ENCODE measurements at regions not wholly inside any gene's neighbourhood (a gene's known extent, or its start where the extent isn't known, plus 50 kb on each side); places are given as distances from the start of the nearest gene placed in this dataset.
"Not testable (repeated sequence)": the region's sequence is repeated elsewhere in the genome, so short reads cannot be mapped to it uniquely, and the experiment has no call there.

DNA sequence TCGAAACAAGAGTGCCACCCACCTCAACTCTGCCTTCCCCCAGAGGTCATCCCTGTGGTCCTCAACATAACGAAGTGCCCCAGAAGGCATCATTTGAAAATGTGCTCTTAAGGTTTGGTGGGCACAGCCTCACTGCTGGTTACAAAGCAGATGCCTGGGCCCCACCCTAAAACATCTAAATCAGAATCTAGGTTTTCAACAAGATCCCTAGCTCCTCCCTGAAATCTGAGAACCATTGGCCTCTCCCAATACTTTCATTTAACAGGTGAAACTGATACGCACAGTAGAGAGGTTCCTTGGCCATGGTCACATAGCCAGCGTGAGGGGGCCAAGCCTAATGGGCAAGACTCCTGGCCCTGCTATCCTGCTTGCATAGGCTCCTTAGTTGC is 376.2 kb upstream of the CLINT1 start:
- DNase-seq, result no peak

DNA sequence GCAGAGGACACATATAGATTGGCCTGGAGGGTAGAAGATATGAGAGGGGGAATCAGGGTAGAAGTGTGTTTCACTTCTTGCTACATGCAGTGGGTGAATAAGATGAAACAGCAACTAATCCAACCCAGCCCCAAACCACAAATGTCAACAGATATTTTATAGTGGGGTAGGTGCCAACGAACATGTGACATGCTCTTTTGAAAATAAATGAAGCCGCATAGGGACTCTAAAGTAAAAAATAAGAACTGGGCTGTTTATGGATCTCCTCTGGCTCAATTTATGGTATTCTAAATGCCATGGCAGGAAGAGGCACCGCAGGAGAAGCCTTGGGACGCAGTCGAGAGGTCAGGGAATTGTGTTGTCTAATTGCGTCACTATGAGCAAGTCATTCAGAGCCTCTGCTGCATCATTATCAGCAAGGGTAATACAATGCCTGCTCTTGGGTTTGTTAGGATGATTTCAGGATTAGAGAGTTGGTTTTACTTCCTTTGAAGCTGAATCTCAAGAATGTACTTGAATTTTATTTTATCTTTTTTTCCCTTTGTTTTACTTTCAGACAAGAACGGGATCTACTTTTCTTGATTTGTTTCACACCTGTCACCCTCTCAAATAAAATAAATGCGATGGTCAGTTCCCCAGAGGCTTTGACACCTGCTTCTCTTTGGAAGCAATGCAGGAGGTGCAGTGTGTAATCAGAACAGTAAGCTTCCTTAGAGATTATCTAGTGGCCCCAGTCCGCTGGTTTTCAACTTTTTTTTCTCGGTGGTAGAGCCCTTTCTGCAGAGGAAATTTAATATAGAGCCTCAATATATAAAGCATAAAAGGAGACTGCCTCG is 375.6 kb upstream of the CLINT1 start:
- no peak for DNase-seq

DNA sequence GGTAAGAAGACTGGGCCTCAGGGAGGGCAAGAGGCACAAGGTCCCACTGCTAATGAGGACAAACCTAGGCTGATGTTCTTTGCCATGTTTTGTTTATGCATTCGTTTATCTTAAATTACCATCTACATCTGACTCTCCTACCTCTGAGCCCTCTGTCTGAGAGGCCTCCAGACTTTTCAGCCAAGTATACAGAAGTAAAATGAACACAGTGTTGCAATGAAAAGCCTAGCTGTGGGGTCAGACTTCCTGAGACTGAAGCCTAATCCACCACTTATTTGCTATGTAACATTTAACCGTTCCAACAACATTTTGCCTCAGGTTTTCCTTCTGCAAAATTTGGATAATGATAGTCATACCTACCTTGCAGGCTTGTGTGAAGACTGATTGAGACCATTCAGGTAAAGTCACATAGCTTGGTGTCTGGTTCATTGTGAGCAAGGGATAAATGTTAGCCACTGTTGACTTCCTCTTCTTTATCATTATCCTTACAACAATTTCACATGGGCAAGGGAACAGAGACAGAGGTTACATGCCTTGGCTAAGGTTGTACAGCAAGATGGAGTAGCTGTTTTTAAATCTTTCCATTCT is 374.9 kb upstream of the CLINT1 start:
- no peak for DNase-seq

DNA sequence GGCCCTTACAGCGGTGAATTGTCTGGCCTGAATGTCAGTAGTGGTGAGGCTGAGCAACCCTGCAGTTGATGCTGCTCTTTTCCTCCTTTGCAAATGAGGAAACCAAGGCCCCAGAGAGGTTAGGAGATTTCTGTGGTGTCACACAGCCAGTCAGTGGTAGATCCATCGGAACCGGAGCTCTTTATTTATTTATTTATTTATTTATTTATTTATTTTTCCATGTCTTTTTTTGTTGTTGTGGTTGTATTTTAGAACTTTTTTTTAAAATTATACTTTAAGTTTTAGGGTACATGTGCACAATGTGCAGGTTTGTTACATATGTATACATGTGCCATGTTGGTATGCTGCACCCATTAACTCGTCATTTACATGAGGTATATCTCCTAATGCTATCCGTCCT is 368.4 kb upstream of the CLINT1 start:
- not testable (repeated sequence) for DNase-seq

DNA sequence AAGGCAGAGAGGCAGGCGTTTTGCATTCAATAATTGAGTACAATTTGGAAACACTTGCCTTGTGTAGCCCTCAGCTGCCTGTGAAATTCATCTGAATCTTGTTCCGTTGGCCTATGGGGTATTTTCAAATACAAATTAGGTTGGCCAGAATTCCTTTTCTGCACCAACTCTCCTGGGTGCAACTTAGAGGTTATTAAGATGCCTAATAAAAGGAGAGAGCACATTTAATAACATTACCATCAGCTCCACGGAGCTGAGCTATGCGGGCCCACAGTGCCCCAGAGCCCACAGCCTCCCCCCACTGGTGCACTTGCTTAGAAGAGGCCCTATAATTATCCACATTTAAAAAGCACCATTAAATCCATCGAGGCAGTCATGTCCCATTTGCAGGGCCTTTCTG is 367.6 kb upstream of the CLINT1 start:
- no peak for DNase-seq

DNA sequence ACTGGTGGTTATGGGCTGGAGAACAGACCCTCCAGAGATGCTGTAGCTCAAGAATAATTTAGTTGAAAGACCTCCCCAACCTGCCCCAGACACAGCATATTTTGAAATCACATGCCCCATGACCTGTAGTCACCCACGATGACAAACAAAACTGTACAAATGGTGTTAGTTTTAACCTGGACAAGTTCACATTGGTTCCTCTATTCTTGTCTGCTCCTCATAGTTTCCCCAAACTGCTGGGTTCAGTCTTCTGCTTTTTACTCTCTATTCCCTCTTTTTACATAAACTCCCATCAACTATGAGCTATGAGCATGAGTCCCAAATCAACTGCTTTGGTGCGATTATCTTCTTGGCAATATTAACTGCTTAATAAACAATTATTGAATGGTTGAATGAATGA is 365.3 kb upstream of the CLINT1 start:
- no peak for DNase-seq

DNA sequence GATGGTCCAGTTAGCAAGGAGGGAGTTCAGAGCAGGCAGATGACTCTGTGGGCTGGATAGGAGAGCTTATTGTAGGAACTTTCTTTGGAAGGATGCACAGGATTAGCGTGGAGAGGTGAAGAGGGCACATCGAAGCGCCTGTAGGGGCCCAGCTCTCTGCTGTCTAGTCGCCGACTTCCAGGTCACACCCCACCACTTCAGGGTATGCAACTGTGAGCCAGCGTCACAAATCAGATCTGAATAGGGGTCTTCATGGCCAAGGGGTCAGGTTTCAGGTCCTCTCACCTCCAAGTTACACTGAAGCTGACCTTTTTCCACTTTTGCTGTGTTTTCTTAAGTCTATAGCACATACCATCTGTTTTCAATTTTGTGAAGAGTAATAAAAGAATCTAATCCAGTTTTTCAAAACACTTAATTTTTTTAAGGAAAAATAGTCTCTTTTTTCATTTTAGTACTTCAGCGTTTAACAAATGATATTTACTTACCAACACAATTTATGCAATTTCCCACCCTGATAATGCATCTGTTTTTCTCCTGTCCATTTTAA is 364.2 kb upstream of the CLINT1 start:
- no peak for DNase-seq

DNA sequence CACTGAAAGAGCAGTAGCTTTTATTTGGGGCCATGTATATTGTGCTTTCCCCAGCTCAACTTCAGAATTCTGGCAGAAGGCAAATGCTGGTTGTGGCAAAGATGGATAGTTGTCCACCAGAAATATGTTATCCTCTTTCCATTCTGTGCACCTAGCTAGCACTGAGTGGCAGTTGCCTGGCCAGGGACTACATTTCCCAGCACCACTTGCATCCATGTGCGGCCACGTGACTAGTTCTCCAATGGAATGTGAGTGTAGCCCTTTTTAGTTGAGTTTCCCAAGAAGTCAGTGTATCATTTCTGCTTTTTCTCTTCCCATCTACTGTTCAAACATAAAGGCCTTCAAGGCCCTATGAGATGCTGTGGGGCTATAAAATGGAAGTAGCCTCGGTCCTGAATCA is 354.0 kb upstream of the CLINT1 start:
- DNase-seq, result no peak

DNA sequence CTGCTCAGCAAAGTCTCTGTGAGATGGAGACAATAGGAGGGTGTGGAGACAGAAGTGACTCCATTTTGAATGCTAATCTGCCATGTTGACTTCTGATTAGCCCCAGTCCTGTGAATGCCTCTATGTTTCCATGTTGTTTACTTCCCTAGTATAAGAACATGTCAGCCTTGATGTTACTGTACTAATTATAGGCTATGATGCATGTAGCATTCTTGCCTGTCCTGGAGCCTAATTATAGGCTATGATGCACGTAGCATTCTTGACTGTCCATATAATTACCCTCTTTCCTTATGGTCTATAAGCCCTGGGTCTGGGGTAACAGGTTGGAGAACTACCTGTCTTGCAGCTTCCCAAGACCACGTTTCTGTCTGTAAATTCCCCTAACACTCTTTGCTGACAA is 353.3 kb upstream of the CLINT1 start:
- no peak for DNase-seq

DNA sequence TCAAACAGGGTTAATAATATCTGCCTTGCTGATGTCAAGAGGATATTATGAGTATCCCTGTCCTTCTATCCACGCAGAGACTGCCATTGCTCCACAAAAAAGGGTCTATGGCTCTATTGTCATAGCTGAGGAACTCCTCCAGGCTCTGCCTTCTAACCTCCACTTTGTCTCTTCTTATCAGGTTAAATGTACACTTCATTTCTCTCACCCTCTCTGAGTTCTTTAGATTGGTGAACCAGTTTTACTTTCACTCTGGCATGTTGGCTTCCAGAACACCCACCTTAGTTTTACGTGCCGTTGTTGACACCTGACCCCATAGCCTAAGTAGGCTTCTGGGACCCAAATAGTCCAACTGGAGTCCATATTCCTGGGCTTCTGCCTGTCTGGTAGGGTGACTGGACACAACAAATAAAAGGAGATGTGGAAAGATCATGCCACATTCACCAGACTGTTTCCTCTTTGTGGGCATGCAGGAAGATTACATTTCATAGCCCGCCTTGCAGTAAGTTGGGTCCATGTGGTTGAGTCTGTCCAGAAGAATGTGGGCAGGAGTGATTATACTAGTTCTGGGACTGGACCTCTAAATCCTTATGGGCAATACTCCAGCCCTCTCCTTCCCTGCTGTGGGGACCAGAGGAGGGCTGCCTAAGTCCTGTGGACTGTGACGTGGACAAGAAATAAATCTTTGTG is 350.4 kb upstream of the CLINT1 start:
- no peak for DNase-seq

DNA sequence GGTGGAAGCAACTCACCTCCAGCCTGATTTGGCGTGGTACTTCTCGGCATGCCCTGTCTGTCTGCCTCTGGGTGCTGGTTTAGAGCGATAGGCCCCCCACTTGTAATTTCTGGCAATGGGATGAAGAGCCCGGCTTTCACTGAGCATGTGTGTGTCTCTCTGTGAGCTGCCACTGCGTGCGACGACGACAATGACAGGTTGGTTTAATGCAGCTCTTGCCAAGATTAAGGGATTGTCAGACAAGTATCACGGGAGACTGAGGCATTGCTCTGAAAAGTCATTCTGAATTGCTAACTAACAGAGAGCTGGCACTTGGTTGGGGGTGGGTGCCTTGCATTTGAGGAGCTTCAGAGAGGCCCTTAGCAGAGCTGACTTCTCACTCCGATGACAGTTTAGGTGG is 348.8 kb upstream of the CLINT1 start:
- DNase-seq, result no peak

DNA sequence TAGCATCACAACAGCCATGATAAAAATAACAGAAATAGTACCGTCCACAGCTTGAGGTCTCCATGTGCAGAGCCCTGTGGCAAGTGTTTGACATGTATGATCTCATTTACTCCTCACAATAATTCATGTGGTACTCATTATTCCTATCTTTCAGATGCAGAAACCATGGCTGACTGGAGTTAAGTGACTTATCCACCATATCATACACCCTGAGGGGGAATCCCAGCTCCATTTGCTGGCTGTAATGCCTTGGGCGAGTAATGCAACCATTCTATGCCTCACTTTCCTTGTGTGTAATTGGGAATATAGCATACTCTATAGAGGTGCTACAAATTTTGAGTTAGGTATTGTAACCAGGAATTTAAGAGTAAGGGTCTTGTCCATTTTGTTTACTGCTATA is 347.0 kb upstream of the CLINT1 start:
- no peak for DNase-seq

DNA sequence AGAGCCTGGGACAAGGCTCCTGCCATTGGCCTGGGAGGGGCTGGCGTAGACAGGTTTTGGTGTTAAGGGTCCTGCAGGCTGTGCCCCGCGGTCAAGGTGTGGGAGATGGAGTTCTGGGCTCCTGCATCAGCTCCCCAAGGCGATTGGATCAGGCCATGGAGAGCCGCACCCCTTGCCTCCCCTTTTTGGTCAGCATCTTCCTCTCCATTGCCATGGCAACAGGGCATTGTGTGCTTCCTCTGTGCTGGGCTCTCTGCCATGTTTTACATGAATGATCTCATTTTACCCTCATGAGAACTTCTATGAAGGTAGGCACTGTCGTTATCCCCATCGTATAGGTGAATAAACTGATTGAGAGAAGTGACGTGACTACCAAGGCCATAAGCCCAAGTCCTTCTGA is 344.3 kb upstream of the CLINT1 start:
- no peak for DNase-seq

DNA sequence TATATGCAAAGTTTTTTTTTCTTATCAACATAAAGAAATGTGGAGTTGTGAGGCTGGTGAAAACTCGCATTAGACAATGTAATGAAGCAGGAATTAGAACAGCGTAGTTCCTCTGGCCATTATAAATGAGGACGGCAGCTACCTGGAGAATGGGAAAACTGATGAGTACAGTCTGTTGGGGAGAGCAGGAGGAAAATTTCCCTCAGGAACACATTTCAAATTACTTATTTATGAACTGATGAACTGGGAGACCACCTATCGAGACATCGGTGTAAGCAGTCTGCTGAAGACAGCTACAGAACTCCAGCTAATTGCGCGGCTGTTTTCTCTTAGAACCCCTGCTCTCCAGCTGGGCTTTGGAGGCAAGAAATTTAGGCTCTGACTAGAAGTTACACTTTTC is 343.9 kb upstream of the CLINT1 start:
- no peak for DNase-seq

DNA sequence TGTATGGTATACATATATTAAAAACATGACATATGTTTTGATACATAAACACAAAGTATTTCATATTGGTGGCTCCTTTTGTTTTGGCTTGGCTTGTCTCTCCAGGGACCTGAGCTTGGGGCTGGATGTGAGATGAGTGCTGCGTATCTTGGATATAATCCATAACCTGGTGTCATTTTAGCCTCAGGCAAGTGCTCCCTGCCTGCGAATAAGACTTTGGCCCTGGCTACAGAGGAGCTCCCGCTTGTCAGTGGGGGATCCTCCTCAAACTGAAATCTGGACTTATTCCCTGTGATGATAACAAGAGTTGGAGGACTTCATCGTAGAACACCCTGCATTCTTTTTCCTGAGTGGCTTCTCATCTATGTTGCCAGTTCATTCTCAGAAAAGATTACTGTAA is 341.7 kb upstream of the CLINT1 start:
- DNase-seq, result no peak

DNA sequence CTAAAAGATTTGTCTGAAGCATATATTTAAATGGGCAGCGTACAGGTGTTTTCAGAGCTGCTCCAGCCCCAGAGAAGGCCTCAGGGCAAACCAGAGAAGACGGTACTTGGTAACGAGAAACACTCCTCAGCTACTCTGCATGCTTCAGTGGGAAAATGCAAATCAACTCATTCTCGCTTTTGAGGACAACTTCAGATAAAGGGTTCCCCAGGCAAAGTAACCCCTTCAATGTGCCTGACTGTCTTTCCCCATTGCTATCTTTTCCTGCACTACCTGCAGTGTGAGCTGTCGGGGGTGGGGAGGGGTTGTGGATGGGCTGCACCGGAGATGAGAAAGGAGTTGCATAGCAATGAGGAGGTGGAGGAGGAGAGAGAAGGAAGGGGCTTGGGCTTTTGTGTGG is 339.7 kb upstream of the CLINT1 start:
- DNase-seq, result no peak

DNA sequence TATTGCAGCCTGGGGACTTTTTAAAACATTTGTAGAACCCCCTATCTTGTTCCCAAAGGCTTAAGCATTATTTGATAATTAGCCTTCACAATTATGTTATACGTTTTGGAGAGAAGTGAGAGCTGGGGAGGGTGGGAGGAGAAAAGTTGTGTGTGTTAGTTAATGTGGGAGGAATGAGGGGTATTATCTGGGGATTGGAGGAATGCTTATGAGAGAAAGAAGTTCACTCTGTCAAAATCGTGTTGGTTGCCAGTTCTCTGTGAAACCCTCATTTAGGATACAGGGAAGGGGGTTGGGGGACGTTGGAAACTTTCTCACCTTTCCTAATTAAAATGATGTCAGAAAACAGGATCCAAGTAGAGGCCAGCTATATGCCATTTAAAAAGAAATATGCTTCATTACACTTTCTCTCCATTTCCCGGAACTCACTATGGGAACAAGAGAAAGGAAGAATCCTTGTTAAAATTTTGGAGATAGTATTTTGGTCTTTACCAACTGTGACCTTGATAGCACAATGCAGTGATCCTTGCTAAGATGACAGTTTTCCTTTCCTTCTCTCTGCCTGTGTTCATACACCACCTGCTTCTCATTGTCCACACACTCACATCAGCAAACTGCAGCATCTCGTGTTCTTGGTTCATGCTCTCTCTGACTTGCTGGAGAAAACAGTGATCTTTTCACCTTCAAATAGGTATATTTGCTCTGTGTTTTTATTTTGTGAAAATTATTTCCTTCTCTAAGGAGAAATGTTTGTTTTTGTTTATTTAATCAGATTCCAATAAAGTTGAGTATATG is 336.7 kb upstream of the CLINT1 start:
- DNase-seq, result no peak

DNA sequence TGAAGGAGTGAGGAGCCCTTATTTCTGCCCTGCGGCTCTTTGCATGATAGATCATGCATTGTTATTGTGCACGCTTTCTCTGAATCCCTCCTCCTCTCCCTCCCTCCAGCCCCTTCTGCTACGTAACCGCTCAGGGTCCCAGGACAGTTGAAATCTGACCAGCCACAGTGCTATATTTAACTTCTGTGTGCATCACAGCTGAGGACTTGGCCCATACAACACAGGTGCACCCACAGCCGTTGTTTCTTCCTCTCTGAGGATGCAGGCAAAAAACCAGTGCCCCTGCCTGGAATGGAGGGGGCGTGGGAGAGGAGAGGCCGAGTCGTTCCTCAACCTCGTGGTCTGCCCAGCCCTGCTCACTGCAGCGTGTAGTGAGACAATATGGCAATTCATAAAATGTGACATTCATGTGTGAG is 335.6 kb upstream of the CLINT1 start:
- no peak for DNase-seq

DNA sequence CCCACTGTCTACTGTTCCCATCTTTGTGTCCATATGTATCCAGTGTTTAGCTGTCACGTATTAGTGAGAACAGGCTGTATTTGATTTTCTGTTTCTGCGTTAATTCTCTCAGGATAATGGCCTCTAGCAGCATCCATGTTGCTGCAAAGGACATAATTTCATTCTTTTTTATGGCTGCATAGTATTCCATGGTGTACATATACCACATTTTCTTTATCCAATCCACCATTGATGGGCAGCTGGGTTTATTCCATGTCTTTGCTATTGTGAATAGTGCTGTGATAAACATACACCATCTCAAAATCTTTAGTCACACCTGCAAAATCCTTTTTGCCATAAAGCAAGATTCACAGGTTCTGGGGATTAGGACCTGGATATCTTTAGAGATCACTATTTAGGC is 334.4 kb upstream of the CLINT1 start:
- not testable (repeated sequence) for DNase-seq

DNA sequence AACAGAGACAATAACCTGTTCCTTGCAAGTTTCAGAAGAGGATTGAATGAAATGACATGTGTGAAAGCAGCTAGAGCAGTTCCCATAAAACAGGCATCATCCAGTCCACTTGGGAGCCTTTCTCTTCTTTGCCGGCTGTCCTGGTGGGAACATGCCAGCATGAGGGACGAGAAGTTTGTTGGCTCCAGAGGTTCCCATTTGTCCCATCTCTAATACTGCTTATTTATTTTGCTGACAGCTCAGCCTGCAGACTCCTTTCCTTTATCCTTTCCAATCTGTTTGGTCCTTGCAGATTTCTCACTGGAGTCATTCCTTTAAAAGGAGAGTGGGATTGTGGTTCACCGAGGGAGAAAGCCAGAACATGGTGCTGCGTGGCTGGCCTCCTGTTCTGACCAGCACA is 321.5 kb upstream of the CLINT1 start:
- no peak for DNase-seq

DNA sequence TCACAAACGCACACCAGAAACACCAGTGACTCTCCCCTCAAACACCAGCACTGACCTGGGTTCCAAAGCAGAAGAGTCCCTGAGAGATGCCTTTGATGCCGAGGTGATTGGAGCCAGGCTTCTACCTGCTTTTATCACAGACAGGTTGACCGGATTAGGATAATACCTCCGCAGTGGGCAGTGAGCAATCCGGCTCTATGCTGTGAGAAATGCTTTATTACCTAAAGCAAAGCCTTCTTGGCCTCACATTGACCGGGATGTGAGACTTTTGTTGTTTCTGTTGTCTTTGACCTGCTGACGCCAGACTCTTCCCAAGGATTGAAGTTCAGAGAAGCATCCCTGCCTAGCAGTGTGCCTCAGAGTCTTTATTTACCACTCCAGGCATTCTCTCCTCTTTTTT is 320.3 kb upstream of the CLINT1 start:
- DNase-seq, result no peak

DNA sequence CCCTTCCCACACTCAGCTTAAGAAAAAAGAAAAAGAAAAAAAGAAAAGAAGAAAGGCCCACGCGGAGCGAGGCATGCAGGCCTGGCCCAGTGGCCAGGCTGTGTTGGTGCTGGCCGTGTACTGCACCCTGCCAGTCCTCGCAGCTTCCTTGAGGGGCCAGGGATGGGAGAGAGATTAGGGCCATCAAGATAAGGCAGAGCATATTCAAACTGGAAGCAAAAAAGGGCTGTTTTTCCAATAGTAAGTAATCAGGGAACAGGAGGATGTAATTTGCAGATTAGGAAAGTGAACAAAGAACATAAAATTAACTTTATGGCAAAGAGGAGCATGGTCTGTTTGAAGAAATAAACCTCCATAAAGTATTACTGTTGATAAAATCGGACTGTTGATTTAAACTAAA is 319.6 kb upstream of the CLINT1 start:
- DNase-seq, result no peak

DNA sequence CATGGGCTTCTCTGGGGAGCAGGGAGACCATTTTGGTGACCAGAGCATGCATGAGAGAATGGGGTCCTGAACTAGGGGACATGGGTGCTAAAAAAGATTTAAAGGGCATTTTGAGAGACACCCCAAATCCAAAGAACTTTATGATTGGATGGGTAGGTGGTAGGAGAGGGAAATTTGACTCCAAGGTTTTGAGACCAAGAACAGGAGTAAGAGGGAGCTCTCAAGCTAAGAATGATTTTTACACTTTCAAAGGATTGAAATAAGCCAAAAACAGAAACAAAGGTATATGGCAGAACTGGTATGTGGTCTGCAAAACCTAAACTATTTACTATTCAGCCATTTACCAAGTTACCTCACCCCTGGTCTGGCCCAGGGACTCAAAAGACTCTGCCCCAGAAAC is 318.2 kb upstream of the CLINT1 start:
- no peak for DNase-seq
